ENCODE measurements at regions not wholly inside any gene's neighbourhood (a gene's known extent, or its start where the extent isn't known, plus 50 kb on each side); places are given as distances from the start of the nearest gene placed in this dataset.
"Not testable (repeated sequence)": the region's sequence is repeated elsewhere in the genome, so short reads cannot be mapped to it uniquely, and the experiment has no call there.

GRCh38 chr2:109669731-109670130 lies 55.6 kb downstream of the SOWAHC start:
- DNase-seq (ENCODE audit: low spot score), result no peak

- no peak for DNase-seq (ENCODE audit: low spot score)
These were observed 56.6 kb downstream of the SOWAHC start for GRCh38 chr2:109670556-109671411.

GRCh38 chr2:109674894-109675534 lies 60.9 kb downstream of the SOWAHC start:
- no peak for DNase-seq (ENCODE audit: low spot score)

- DNase-seq (ENCODE audit: low spot score), result no peak
These were observed 61.6 kb downstream of the SOWAHC start for GRCh38 chr2:109675666-109676345.

GRCh38 chr2:109676346-109676902 lies 62.3 kb downstream of the SOWAHC start:
- DNase-seq (ENCODE audit: low spot score), result no peak

- DNase-seq (ENCODE audit: low spot score), result not testable (repeated sequence)
These were observed 63.1 kb downstream of the SOWAHC start for GRCh38 chr2:109677121-109677731.

- no peak for DNase-seq (ENCODE audit: low spot score)
These were observed 63.8 kb downstream of the SOWAHC start for GRCh38 chr2:109677835-109678580.

- DNase-seq (ENCODE audit: low spot score), result not testable (repeated sequence)
These were observed 64.6 kb downstream of the SOWAHC start for GRCh38 chr2:109678724-109679201.

- no peak for DNase-seq (ENCODE audit: low spot score)
These were observed 65.1 kb downstream of the SOWAHC start for GRCh38 chr2:109679225-109679624.

GRCh38 chr2:109679626-109680025 lies 65.5 kb downstream of the SOWAHC start:
- no peak for DNase-seq (ENCODE audit: low spot score)

GRCh38 chr2:109680523-109681297 lies 66.5 kb downstream of the SOWAHC start:
- DNase-seq (ENCODE audit: low spot score), result no peak

- no peak for DNase-seq (ENCODE audit: low spot score)
These were observed 67.6 kb downstream of the SOWAHC start for GRCh38 chr2:109681633-109682380.

- no peak for DNase-seq (ENCODE audit: low spot score)
These were observed 69.3 kb downstream of the SOWAHC start for GRCh38 chr2:109683452-109683851.

- no peak for DNase-seq (ENCODE audit: low spot score)
These were observed 71.3 kb downstream of the SOWAHC start for GRCh38 chr2:109685453-109685852.

GRCh38 chr2:109686921-109687320 lies 72.8 kb downstream of the SOWAHC start:
- DNase-seq (ENCODE audit: low spot score), result no peak

- no peak for DNase-seq (ENCODE audit: low spot score)
These were observed 75.2 kb downstream of the SOWAHC start for GRCh38 chr2:109689182-109689930.

GRCh38 chr2:109689973-109690372 lies 75.8 kb downstream of the SOWAHC start:
- DNase-seq (ENCODE audit: low spot score), result no peak

- DNase-seq (ENCODE audit: low spot score), result no peak
These were observed 76.3 kb downstream of the SOWAHC start for GRCh38 chr2:109690457-109690821.
